GM12864 (cell line): ENCODE measurements at regions not wholly inside any gene's neighbourhood (a gene's known extent, or its start where the extent isn't known, plus 50 kb on each side); places are given as distances from the start of the nearest gene placed in this dataset.

Source experiments
- DNase-seq: peaks from one replicate; pipeline ENCODE4 v3.0.0-alpha.2; 2011; ENCODE audit warnings: low read depth
- H3K4me3 ChIP-seq: 2 replicates; pipeline ENCODE4 v1.5.1; 2011; ENCODE audit warnings: mild to moderate bottlenecking, low read depth, low read length, control low read depth
- TF ChIP-seq, protein P1 (sequence below): IDR thresholded peaks from 2 replicates; pipeline ENCODE4 v1.5.1; 2011; ENCODE audit warnings: low read depth, mild to moderate bottlenecking, moderate library complexity, low read length, control low read depth, inconsistent platforms; ENCODE audit errors: missing control alignments

DNA sequence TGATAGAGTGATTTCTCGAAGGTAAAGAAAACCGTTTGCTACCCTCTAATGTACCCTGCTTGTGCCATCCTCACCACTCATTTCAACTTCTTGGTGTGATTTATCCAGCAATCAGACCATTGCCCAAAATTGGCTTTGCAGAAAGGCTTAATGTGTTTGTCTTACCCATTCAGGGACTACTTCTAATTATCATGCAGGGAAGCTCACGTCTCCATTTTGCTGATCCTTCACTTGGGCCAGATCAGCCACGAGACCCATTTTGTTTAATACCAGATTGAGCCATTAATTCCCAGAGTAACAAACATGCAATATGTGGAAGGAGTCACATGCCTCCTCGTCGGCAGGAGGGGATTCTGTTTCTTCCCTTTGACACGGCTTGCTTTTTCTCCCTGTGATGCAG, 51.1 kb upstream of the CRY1 start:
- TF ChIP-seq, protein P1, sequence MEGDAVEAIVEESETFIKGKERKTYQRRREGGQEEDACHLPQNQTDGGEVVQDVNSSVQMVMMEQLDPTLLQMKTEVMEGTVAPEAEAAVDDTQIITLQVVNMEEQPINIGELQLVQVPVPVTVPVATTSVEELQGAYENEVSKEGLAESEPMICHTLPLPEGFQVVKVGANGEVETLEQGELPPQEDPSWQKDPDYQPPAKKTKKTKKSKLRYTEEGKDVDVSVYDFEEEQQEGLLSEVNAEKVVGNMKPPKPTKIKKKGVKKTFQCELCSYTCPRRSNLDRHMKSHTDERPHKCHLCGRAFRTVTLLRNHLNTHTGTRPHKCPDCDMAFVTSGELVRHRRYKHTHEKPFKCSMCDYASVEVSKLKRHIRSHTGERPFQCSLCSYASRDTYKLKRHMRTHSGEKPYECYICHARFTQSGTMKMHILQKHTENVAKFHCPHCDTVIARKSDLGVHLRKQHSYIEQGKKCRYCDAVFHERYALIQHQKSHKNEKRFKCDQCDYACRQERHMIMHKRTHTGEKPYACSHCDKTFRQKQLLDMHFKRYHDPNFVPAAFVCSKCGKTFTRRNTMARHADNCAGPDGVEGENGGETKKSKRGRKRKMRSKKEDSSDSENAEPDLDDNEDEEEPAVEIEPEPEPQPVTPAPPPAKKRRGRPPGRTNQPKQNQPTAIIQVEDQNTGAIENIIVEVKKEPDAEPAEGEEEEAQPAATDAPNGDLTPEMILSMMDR, result no peak
- no peak overlapping the region for H3K4me3 ChIP-seq
- no peak for DNase-seq

DNA sequence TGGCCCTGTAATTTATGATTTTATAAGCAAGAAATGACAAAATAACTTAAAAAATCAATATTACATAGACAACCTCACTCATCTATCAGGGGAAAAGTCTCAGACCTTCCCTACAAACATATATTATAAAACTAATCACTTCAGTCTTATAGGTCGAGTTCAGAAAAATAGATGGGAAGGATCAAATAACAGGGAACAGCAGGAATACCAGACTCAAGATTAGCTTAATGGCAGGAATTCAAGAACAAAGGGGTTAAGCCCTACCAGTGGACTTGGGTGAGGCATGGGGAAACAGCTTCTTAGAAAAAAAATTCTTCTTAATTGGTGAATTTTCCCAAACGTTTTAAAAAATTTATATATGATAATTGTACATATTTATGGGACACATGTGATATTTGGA, 51.6 kb upstream of the CRY1 start:
- TF ChIP-seq, protein P1, result no peak
- no peak overlapping the region for H3K4me3 ChIP-seq
- DNase-seq, result no peak

DNA sequence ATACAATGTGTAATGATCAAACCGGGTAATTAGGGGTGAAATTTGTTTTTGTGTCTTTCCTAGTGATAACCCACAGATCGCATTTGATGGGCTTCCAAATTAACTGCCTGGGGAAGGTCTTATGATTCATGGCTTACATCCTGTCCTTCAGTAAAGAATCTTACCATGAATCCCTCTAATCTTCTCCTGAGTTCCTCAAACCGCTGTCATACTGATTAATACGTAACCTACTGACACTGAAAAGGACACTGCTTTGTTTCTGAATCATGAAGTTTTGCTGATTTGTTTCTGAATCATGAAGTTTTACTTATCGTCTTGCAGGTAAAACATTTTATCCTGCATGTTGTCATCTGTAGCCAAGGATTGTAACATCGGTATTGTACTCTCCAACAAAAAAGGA, 52.0 kb upstream of the CRY1 start:
- TF ChIP-seq, protein P1, result no peak
- no peak for DNase-seq
- H3K4me3 ChIP-seq, result no peak overlapping the region

DNA sequence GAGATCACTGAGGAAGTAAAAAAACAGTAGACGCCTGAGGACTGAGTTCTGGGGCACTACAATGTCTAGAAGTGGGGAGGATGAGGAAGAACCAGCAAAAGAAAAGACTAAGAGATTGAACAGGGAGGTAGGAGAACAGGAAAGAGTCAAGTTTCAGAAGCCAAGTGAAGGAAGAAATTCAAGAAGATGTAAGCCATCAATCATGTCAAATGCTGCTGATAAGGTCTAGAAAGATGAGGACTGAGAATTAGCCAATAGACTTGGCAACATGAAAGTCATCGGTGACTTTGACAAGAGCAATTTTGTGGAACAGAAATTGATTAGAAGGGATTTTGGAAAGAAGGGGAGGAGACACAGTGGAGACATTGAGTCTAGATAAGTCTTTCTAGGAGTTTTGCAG, 54.8 kb upstream of the CRY1 start:
- DNase-seq, result no peak
- H3K4me3 ChIP-seq, result no peak overlapping the region
- TF ChIP-seq, protein P1, result no peak

DNA sequence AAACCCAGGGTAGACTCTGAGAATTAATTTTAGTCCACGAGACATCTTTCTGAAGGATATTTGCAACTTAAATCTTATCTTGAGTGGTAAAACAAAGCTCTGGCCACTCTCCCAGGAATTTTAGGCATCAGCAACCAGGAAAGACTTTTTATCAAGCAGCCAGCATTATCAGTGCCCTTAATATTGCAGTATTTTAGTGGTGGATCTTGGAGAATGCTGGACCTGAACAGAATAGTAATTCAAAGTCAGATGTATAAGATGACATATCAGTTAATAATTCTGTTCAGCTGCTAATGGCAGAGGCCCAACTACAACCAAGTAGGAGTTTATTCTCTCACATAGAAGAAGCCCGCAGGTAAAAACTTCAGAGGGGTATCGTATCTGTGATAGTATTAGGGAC, 59.0 kb upstream of the CRY1 start:
- TF ChIP-seq, protein P1, result no peak
- DNase-seq, result no peak
- H3K4me3 ChIP-seq, result no peak overlapping the region

DNA sequence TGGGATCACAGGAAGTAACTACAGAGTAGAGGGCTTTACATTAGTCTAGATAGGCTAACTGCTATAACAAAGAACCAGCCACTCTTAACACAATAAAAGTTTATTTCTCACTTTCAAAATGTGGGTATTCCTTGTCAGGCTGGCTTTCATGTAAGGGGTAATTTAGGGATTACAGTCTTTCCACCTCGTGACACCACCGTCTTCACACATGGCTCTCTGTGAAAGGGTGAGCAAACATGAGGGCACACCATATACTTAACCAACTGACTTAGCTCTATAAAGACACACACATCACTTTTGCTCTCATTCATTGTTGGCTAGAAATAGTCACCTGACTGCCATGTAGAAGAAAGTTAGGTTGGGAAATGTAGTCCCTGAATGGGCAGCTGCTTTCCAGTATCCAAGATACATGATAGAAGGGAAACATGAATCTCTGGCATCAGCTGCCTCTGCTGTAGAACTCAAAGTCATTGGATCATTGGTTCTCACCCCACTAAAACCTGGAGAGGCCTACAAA, 66.1 kb upstream of the CRY1 start:
- no peak overlapping the region for H3K4me3 ChIP-seq
- DNase-seq, result no peak
- TF ChIP-seq, protein P1, result no peak

DNA sequence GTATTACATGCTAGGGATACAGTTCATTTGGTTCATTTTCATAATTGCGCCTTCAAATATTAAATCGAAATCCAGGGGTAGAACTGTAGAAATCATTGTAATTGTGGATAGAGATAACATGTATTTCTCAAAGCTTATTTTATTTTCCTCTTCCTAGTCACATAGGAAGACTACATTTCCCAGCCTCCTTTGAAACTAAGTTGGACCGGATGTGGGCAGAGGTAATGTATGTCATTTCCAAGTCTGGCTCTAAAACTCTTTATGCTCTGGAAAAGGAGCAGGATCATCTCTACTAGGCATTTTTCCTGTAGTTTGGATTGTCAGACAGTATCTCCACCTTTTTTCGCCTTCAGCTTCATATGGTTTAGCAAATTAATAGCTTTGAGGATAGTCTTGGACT, 70.1 kb upstream of the CRY1 start:
- TF ChIP-seq, protein P1, result no peak
- DNase-seq, result no peak
- H3K4me3 ChIP-seq, result no peak overlapping the region
